GM04503 (cell line): ENCODE measurements at regions not wholly inside any gene's neighbourhood (a gene's known extent, or its start where the extent isn't known, plus 50 kb on each side); places are given as distances from the start of the nearest gene placed in this dataset.
"Not testable (repeated sequence)": the region's sequence is repeated elsewhere in the genome, so short reads cannot be mapped to it uniquely, and the experiment has no call there.

Experiments used
- DNase-seq: peaks from one replicate; pipeline ENCODE4 v3.0.0-alpha.2; 2012; ENCODE audit warnings: low read depth

GRCh38 chr16:58862334-58863021 lies 128.4 kb upstream of the GOT2 start:
- no peak for DNase-seq

- DNase-seq: no peak
Measured at GRCh38 chr16:58859958-58860669, 126.0 kb upstream of the GOT2 start.

GRCh38 chr16:58858577-58858976 lies 124.5 kb upstream of the GOT2 start:
- DNase-seq: not testable (repeated sequence)

GRCh38 chr16:58855291-58855863 lies 121.3 kb upstream of the GOT2 start:
- no peak for DNase-seq

- DNase-seq: no peak
Measured at GRCh38 chr16:58853854-58854791, 120.0 kb upstream of the GOT2 start.

- no peak for DNase-seq
Measured at GRCh38 chr16:58850678-58851020, 116.5 kb upstream of the GOT2 start.

GRCh38 chr16:58850019-58850677 lies 116.0 kb upstream of the GOT2 start:
- no peak for DNase-seq

GRCh38 chr16:58848662-58849002 lies 114.5 kb upstream of the GOT2 start:
- no peak for DNase-seq

- no peak for DNase-seq
Measured at GRCh38 chr16:58847902-58848661, 114.0 kb upstream of the GOT2 start.

GRCh38 chr16:58846226-58846625 lies 112.1 kb upstream of the GOT2 start:
- DNase-seq: not testable (repeated sequence)

- DNase-seq: no peak
Measured at GRCh38 chr16:58843675-58844074, 109.6 kb upstream of the GOT2 start.

GRCh38 chr16:58842746-58843145 lies 108.6 kb upstream of the GOT2 start:
- no peak for DNase-seq

- no peak for DNase-seq
Measured at GRCh38 chr16:58842156-58842555, 108.0 kb upstream of the GOT2 start.

GRCh38 chr16:58837950-58838349 lies 103.8 kb upstream of the GOT2 start:
- DNase-seq: no peak

GRCh38 chr16:58836427-58836826 lies 102.3 kb upstream of the GOT2 start:
- no peak for DNase-seq

GRCh38 chr16:58832386-58832895 lies 98.3 kb upstream of the GOT2 start:
- no peak for DNase-seq

- no peak for DNase-seq
Measured at GRCh38 chr16:58831386-58831785, 97.3 kb upstream of the GOT2 start.

GRCh38 chr16:58828901-58829545 lies 94.9 kb upstream of the GOT2 start:
- no peak for DNase-seq

GRCh38 chr16:58824201-58824600 lies 90.1 kb upstream of the GOT2 start:
- no peak for DNase-seq

GRCh38 chr16:58821886-58822285 lies 87.8 kb upstream of the GOT2 start:
- DNase-seq: no peak
